AG09309 (cell line): ENCODE measurements at regions not wholly inside any gene's neighbourhood (a gene's known extent, or its start where the extent isn't known, plus 50 kb on each side); places are given as distances from the start of the nearest gene placed in this dataset.

ENCODE experiments used
- DNase-seq: peaks from one replicate; pipeline ENCODE4 v3.0.0-alpha.2; 2010; ENCODE audit warnings: low read depth
- H3K4me3 ChIP-seq: 2 replicates; pipeline ENCODE4 v1.5.1; 2011; ENCODE audit warnings: mild to moderate bottlenecking, low read depth, low read length, moderate library complexity; ENCODE audit not compliant: control insufficient read depth
- CTCF ChIP-seq: IDR thresholded peaks from 2 replicates; pipeline ENCODE4 v1.5.1; 2011; ENCODE audit warnings: mild to moderate bottlenecking, low read depth, low read length, inconsistent platforms; ENCODE audit not compliant: insufficient read depth, control insufficient read depth; ENCODE audit errors: missing control alignments

- DNase-seq, result no peak
- H3K4me3 ChIP-seq, result no peak overlapping the region
- TF ChIP-seq CTCF, result no peak
These were observed 84.0 kb upstream of the NPY start for GRCh38 chr7:24199978-24200377.

- no peak overlapping the region for H3K4me3 ChIP-seq
- no peak for TF ChIP-seq CTCF
- no peak for DNase-seq
These were observed 83.5 kb upstream of the NPY start for GRCh38 chr7:24200407-24200966.

- DNase-seq, result no peak
- no peak overlapping the region for H3K4me3 ChIP-seq
- TF ChIP-seq CTCF, result no peak
These were observed 82.8 kb upstream of the NPY start for GRCh38 chr7:24201226-24201625.

GRCh38 chr7:24212073-24212472 is 71.9 kb upstream of the NPY start:
- TF ChIP-seq CTCF, result no peak
- no peak for DNase-seq
- H3K4me3 ChIP-seq, result no peak overlapping the region

- no peak for DNase-seq
- H3K4me3 ChIP-seq, result no peak overlapping the region
- no peak for TF ChIP-seq CTCF
These were observed 70.7 kb upstream of the NPY start for GRCh38 chr7:24213311-24213710.

- no peak for TF ChIP-seq CTCF
- no peak overlapping the region for H3K4me3 ChIP-seq
- DNase-seq, result no peak
These were observed 69.3 kb upstream of the NPY start for GRCh38 chr7:24214670-24215069.
